NCI-H446 treated with DMSO at 0.1 percent for 48 hours (cell line): ENCODE measurements at regions not wholly inside any gene's neighbourhood (a gene's known extent, or its start where the extent isn't known, plus 50 kb on each side); places are given as distances from the start of the nearest gene placed in this dataset.

Source experiments
- DNase-seq: peaks from one replicate; lab custom pipeline; 2025; lab: John Stamatoyannopoulos, UW

DNA sequence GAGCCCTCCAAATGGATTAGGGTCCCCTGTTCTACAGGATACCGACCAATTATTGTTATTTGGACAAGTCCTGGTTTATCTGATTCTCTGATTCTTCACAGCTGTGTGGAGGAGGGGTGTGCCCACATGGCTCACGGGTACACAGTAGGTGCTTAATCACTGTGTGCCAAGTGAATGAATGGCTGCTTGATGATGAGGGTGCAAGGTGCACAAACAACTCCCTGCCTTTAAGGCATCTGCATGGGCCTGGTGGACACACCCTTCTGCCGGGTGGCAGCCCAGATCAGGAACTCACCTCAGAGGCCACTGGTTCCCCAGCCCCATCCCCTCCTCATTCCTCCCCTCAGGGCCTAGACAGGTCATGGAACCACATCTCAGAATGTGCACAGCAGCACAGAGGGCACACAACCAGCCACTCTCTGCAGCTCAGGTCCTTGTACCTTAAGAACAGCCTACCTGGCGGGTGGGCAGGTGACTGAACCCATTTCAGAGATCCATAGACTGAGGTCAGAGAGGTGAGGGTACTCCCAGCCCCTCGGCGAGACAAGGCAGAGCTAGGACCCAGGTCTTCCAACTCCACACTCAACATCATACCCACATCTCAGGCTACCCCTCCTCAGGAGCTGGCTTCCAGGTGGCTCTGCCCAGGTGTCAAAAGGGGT lies 50.3 kb downstream of the SHANK2 start:
- DNase-seq = no peak

DNA sequence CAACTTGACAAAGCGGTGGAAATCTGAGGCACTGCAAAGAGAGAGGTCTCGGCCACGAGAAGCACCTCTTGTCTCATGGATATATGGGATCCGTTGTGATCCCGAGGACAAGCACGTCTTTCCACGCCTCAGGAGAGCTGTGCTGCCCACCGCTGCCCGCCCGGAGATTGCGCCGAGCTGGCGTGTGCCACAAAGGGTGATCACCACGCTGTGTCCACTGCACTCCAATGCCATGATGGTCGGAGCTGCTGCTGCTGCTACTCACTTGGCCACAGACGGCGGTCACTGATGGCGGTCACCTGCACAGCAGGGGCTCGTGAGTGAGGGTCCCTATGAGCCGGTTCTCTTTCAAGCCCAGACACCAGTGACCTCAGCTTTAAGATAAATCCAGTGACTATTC lies 51.1 kb downstream of the SHANK2 start:
- DNase-seq = no peak

DNA sequence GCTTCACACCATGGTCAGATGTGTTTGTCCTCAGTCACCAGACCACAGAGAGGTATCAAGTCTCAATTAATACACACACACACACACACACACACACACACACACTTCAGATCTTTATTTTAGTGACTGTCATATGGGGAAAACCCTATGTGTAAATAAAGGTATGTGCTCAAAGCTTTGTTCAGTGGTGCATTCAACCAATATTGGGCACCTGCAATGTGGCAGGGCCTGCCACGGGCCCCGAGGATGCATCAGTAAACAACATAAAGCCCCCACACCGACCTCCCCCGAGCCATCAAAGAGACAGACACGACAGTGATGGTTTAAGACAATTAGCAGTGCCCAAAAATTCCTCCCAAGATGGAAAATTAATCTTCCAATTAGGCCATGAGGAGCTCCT lies 51.6 kb downstream of the SHANK2 start:
- DNase-seq = no peak

DNA sequence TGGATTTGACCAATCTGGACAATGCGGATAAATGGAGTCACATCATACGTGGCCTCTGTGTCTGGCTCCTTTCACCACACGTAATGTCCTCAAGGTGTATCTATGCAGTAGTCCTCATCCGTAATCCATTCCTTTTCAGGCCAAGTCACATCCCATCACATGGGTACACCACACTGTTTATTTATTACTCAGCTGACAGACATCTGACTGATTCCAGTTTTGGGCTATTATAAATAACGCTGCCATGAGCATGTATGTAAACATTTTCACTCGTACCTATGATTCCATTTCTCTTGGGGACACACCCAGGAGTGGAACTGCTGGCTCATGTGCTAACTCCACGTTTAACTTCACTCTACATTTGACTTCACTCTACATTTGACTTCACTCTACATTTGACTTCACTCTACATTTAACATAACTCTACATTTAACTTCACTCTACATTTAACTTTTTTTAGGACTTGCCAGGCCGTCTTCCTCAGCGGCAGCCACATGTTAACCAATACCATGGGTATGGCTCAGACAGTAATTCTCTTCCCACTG lies 52.1 kb downstream of the SHANK2 start:
- no peak for DNase-seq

DNA sequence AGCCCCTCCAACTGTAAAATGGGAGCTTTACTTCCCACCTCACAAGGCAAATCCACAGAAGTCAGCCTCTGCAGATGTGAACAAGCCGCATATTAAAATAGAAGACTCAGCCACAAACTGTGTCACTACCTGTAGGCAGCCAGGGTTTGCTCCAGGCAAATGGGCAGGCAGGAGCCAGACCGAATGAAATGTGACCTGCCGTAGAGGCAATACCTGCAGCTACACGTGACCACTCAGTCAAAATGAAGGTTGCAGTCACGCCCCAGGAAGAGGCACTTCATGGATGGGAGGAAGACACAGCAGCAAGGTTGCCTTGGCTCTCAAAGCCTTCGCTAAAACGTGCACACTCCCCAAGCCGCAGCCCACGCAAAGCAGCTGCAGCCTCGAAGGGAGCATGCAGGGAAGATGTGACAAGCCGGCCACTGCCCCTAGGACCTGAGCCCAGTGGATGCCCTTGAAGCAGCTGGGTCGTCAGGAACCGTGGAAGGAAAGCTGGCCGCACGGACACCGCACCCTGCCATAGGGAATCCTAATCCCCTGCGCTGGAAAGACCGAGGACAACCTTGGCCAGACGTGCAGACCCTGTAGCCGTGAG lies 53.1 kb downstream of the SHANK2 start:
- DNase-seq = no peak

DNA sequence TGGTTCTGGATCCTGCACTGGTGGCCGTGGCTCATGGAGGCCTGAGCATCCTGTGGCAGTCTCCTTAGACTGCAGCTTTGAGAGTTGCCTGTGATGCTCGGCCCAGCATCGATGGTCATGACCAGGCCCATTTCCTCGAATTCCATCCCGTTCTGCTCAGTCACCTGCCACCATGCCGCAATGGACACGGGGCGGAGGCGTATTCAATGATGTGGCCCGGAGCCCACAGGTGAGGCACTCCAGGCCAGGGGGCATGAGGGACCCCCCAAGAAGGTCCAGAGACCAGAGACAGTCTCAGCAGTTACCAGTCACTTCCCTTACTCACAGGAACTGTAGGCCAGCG lies 53.6 kb downstream of the SHANK2 start:
- DNase-seq = no peak

DNA sequence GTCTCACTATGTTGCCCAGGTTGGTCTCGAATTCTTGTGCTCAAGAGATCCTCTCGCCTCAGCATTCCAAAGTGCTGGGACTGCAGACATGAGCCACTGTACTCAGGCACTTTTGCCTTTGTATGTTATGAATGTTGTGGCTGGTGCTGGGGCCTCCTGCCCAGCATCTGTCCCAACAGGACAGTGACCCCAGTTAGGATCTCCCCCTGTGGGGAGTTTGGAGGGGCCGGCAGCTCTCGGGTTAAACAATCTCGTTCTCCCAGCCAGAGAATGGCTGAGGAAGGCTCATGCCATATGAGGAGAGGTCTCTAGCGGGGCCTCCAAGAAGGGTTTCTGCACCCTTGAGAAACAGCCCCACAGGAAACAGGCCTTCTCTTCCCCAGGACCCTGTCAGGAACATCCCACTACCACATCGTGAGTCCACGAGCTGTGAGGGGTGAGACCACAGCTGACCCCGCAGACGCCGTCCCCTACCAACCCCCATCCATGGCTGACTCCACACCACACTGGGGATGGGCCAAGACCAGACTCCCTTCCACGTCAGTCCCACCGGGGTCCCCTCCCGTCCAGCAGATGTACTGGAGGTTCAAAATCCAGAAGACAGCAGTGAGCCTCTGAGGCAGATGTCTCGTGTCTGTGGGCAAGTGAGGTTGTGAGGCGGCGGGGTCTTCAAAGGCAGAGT lies 54.1 kb downstream of the SHANK2 start:
- no peak for DNase-seq

DNA sequence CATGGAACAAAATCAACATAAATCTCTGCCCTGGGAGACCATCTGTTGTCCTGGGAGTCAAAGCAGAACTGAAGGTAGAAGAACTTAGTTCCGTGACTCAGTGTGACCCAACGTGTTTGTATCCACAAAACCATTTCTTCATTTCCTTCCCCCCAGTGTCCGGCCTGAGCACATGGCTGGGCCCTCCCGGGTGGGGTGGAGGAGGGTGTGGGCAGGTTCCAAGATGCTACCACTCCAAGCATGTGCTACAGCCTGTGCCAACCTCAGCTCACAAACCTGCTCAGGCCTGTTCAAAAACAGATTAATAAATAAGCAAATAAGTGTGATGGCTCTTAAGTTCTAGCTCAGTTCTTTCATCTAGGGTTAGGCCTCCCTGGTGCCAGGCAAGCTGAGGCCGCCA lies 55.3 kb downstream of the SHANK2 start:
- DNase-seq = no peak

DNA sequence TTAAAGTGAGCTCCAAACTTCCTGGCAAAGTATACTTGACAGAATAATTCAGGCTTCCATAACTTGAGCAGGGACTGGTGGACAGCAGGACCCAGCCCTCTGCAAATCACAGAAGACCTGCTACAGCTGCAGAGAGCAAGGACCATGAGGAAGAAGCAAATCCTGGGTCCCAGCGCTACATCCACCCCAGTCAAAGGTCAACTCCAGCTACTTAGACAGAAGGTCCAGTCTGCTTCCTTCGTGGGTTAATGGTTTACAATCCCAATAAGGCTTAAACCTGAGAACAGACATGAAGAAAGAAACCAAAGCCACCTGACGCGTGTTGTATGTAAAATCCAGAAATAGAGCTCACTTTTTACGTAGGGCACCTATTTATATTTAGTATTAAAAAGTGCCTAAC lies 57.7 kb downstream of the SHANK2 start:
- DNase-seq = no peak

DNA sequence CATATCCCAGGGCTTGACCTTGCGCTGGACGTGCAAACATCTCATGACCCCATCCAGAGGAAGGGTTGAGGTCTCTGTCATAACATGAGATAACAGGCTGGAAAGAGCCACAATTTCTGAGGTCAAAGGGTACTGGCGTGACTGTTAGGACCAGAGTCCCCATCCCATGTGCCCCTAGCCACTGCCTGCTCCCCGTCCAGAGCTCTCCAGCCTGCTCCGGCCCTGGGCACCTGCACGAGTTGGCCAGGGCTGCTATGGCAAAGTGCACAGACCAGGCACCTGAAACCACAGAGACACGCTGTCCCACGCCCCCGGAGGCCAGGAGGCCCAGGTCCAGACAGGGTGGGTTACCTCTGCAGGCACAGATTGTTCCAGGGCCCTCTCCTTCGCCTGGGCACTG lies 58.9 kb downstream of the SHANK2 start:
- DNase-seq = no peak

DNA sequence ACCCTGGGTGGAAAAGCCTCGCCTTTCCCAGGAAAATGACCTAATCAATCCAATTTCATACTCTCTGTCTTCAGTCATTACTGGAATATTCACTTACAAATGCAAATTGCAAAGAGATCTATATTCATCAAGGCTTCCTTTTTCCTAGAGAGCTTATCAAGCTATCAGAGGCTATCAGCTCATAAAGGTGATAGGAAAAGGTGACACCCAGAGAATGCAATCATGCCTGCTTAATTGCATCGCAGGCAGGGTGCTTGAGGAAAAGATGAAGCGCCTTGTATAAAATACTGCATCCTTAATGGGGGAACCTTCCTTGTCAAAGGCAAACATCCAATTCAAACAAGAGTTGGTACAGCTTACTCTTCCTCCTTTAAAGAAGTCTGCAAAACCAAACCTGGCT lies 59.7 kb downstream of the SHANK2 start:
- DNase-seq = no peak

DNA sequence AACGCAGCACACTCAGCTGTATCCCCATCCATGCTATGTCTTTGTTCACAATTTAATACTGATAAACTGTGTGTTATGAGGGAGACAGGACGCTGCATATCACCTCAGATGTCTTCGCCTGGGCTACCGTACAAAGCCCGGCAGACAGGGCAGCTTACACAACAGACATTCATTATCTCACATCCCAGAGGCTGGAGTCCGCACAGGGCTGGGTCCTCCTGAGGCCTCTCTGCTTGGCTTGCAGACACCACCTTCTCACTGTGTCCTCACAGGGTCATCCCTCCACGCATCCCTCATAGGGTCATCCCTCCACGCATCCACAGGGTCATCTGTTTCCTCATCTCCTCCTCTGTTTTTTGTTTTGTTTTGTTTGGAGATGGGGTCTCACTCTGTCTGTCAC lies 61.2 kb downstream of the SHANK2 start:
- no peak for DNase-seq

DNA sequence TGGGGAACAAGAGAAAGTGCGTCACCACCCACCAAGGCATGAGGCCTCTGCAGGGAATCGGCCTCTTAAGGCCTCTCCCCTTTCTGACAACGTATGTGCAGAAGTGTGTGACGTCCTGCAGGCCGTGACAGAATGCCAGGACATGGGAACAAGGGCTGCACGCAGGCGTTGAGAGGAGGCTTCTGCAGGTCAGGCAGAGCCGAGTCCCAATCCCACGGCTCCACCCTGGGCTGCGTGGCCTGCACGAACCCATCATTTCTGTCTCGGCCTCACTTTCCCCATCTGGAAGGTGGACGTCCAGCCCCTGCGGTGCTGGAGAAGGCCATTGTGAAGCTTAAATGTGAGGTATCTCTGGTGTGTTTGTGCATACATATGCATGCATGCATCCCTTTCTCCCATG lies 61.8 kb downstream of the SHANK2 start:
- no peak for DNase-seq

DNA sequence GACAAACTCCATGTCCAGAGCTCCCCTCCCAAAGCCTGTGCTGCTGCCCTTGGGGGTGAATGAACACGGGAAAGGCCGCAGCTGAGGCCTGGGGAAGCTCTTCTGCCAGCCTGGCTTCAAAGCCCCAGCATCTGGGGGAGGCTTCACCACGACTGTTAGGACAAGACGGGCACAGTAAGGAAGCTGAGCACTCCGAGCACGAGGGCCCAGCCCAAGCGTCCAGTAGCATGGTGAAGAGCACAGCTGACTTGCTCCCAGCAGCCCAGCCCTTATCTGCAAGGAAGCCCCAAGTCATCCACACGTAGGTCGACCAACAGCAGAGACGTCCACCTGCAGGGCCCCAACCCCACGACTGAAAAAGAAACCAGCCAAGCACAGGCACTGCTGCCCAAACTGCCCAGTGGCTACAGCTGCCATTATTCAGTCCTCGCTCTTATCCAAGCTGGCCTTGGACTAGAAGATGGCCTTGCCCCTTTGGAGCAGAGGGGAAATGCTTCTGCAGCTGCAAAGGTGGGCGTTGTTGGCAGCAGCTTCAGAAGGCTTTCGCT lies 62.5 kb downstream of the SHANK2 start:
- DNase-seq = no peak

DNA sequence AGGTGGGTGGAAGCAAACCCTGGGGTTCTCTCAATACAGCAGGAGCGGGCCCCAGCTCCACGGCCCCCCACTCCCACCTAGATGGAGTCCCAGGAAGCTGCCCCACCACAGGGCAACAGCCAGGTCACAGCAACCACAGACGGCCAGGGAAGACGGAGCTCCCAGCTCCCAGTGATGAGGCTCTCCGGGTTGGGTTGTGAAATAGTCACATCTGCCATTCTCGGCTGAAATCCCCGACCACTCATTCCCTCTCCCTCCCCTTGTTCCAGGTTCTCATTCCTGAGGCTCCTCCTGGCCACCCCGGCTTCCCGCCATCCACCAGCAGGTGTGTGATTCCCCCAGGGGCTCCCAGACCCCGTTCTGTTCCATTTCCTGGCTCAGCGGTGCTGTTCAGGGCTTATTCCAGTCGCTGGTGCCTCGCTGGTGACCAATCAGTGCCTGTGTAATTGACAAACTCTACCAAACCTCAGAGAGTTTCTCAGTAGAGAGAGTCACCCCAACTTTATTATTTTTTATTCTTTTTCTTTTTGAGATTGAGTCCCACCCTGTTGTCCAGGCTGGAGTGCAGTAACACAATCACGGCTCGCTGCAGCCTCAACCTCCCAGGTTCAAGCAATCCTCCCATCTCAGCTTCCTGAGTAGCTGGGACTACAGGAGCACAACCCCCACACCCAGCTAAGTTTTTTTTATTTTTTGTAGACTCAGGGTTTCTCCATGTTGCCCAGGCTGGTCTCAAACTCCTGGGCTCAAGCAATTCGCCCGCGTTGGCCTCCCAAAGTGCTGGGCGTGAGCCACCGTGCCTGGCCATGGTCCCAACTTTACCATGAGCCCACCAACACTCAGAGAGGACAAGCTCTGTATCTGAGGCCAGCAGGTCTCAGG lies 63.2 kb downstream of the SHANK2 start:
- no peak for DNase-seq

DNA sequence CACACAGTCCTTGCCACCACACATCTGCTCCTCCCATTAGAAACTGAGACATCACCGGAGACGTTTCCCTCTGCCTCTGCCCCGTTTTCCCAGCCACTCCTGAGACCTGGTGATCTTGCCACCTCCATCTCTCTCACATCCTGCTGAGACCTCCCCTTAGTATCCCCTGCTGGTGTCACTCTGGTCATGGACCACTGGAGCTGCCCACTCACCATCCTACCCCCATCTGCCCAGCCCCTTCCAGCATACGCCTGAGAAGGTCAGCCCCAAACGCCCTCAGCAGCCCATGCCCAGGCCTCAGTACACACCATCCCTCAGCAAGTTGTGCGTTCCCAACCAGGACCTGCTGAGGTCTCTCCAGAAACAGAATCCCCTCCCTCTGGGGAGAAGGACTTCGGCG lies 64.3 kb downstream of the SHANK2 start:
- no peak for DNase-seq

DNA sequence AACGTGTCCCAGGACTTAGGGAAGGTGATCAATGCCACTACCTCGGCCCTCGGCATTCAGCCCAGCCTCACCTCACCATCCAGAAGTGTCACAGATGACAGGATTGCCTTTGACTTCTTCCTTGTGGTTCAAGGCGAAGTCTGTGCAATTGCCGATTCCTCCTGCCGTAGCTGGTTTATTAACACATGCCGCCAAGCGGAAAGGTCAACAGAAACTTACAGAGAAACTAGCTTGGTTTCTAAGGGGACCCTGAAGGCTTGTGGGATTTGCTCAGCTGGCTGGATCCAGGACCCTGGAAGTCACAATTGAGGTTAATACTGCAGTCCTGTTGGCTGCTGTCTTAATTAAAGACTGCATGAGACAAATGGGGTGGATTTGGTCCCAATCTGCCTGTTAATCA lies 65.6 kb downstream of the SHANK2 start:
- DNase-seq = no peak

DNA sequence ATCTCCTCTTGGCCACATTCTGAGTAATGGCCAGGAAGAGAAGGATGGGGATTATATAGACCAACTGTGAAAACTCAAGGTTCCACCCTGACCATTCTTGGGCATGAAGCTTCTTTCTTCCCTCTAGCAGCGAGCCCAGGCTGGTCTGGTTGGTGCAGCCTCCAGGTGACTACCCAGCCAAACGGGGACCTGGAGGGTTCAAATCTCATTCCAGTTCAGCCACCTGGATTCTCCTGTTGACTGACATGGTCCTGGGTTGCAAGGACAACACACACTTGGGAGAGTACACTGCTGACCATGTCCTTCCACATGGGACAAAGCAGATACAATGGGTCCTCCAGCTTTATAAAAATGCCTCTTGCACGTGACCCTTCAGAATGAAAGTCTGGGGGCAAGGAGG lies 67.0 kb downstream of the SHANK2 start:
- no peak for DNase-seq

DNA sequence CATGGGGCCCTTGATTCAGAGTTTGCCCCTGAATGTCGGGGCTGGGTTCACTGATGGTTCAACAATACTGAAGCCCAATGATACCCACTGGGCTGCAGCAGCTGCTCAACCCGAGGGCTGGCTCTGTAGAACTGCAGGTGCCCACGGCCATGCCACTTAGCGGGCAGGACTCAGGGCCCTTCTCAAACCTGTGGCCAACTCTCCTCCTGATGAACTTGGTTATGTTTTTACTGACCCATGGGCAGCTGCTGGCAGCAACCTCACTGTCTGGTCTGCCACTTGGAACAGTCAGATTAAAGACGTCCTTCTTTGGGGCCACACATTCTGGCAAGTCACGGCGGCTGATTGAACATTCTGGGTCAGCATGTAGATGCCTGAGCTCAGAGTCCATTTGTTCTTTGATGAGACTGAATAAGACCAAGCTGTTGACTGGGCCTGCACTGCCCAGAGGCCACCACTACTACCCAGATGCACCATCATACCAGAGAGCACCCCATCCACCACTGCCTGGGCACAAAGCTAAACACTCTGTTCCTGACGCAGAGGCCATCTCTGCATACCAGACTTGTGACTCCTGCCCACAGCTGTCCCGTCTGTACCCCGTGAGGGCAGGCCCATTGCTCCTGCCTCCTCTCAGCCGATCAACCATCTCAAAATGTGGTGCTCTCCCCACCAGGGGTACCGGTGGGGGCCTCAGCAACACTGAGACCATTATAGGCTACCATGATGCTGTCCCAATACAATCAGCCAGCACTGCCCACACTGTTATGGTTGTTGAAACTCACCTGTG lies 67.8 kb downstream of the SHANK2 start:
- DNase-seq = no peak

DNA sequence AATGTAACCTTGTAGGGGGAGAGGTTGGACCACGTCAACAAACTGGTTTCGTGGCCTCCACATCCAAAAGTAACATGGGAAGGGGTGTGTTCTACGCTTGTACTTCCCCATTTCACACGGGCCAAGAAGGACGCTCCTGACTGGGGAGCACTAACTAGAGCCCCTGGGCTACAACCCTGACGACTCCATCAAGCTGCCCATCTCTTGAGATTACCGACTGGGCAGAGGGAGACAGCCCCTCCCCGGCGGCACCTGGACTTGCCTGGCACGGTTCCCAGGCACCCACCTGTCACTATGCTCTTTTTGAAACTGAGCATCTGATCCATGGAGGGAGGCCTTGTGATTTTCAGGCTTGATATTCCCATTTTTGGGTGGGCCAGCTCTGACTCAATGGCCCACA lies 68.5 kb downstream of the SHANK2 start:
- no peak for DNase-seq
